GM10266 (cell line): ENCODE measurements at regions not wholly inside any gene's neighbourhood (a gene's known extent, or its start where the extent isn't known, plus 50 kb on each side); places are given as distances from the start of the nearest gene placed in this dataset.
"Not testable (repeated sequence)": the region's sequence is repeated elsewhere in the genome, so short reads cannot be mapped to it uniquely, and the experiment has no call there.

ENCODE experiments used
- DNase-seq: peaks from one replicate; pipeline ENCODE4 v3.0.0; 2012; ENCODE audit errors: extremely low spot score
- TF ChIP-seq, protein P1 (sequence below): IDR thresholded peaks from 2 replicates; pipeline ENCODE4 v1.5.1; 2012; ENCODE audit warnings: mild to moderate bottlenecking, low read depth; ENCODE audit not compliant: control insufficient read depth, insufficient read depth; ENCODE audit errors: missing control alignments

- no peak for DNase-seq
- TF ChIP-seq, protein P1, sequence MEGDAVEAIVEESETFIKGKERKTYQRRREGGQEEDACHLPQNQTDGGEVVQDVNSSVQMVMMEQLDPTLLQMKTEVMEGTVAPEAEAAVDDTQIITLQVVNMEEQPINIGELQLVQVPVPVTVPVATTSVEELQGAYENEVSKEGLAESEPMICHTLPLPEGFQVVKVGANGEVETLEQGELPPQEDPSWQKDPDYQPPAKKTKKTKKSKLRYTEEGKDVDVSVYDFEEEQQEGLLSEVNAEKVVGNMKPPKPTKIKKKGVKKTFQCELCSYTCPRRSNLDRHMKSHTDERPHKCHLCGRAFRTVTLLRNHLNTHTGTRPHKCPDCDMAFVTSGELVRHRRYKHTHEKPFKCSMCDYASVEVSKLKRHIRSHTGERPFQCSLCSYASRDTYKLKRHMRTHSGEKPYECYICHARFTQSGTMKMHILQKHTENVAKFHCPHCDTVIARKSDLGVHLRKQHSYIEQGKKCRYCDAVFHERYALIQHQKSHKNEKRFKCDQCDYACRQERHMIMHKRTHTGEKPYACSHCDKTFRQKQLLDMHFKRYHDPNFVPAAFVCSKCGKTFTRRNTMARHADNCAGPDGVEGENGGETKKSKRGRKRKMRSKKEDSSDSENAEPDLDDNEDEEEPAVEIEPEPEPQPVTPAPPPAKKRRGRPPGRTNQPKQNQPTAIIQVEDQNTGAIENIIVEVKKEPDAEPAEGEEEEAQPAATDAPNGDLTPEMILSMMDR, result no peak
Observed at GRCh38 chr6:145561095-145562072, 173.9 kb downstream of the EPM2A start.

- no peak for DNase-seq
- TF ChIP-seq, protein P1, result no peak
Observed at GRCh38 chr6:145562771-145563615, 172.3 kb downstream of the EPM2A start.

GRCh38 chr6:145564553-145564952 is 170.8 kb downstream of the EPM2A start:
- TF ChIP-seq, protein P1, result no peak
- no peak for DNase-seq

GRCh38 chr6:145567684-145568252 is 167.6 kb downstream of the EPM2A start:
- no peak for DNase-seq
- TF ChIP-seq, protein P1, result no peak

DNA sequence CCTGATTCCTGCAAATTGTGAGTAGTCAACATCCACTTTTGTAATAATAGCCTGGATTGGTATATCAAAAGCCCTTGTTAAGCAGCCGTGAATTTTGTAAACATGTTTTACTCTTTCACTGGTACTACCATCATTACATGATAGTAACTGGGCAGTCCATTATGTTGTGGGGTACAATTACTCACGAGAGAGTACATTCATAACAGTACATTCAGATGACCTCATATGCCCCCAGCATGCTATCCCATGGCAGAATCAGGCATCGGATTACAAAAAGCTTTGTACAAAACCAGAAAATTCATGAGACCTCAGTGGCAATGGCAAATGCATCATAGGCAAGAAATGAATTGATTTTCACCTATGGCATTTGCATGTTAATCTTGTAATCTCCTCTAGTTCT is 166.2 kb downstream of the EPM2A start:
- TF ChIP-seq, protein P1, result no peak
- no peak for DNase-seq

GRCh38 chr6:145570336-145570735 is 165.0 kb downstream of the EPM2A start:
- DNase-seq, result not testable (repeated sequence)

- not testable (repeated sequence) for DNase-seq
Observed at GRCh38 chr6:145574269-145574668, 161.1 kb downstream of the EPM2A start.
